ENCODE measurements at regions not wholly inside any gene's neighbourhood (a gene's known extent, or its start where the extent isn't known, plus 50 kb on each side); places are given as distances from the start of the nearest gene placed in this dataset.

DNA sequence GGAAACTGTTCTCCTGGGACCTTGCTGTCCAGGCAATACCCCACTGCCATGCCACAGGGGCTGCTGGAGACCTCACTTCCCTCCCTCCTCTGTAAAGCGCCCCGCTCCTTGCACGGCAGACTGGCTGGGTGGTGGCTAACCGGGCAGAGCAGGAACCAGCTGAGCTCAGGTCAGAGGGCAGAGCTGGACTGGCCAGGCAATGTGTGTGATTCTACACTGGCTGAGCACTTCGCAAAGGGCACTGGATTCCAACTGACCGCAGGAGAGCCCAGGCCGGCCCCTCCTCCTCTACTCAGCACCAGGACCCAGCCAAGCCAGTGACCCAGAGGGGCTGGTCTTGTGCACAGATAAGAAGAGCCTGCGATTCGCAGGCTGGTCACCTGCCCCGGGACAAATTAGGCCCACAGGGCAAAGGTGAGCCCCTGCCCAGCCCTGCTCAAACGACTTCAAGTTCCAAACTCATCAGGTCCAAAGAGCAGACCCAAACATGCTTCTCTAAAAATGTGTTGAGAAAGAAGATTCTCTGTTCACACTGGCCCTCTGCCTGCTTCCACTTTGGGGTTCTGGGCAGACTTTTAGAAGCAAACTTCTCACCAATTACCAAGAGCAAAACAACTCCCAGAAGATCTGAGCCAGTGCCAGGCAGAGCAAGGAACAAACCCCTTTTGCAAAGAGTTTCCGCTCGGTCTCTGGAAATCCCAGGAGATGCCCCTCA is 54.9 kb upstream of the DIO3 start:
- CTCF ChIA-PET (ENCODE audit: low intra/inter-chr PET ratio, low total read pairs), result no interaction called here
- BruUV-seq (replicated peaks), result no TSS peak
- Histone ChIP-seq H2AFZ (ENCODE audit: low read length) (no peak overlapping the region), H3K4me1 (ENCODE audit: insufficient read depth, low read length) (peaks cover 15% of the 10 kb centered on the region), H4K20me1 (ENCODE audit: insufficient read depth, low read length) (no peaks in the 10 kb centered on the region), H3K4me3 (replicated peaks in 1 of 3; ENCODE audit: insufficient read depth in 1 of 3, low read depth in 2 of 3, low read length in 3 of 3) (no peak overlapping the region), H3K36me3 (replicated peaks in 1 of 2; ENCODE audit: control insufficient read depth in 1 of 2, insufficient read depth in 2 of 2, low read length in 2 of 2) (no peaks in the 10 kb centered on the region), H3K27ac (ENCODE audit: extremely low read length, insufficient read depth, low read length) (no peak overlapping the region), H3K9ac (ENCODE audit: insufficient read depth, low read depth, low read length) (no peak overlapping the region), H3K4me2 (ENCODE audit: low read depth, low read length) (peak overlapping the region; percentile 33), H3K27me3 (ENCODE audit: control insufficient read depth in 1 of 2, insufficient read depth in 2 of 2, low read length in 2 of 2) (peaks cover 6 to 38% of the 10 kb centered on the region in 2 experiments; a peak in 4 of 5 replicates), H3K9me3 (ENCODE audit: low read length) (no peaks in the 10 kb centered on the region; the same call in 1 of the 2 replicates), H3K79me2 (ENCODE audit: insufficient read depth, low read length) (no peaks in the 10 kb centered on the region)
- intact Hi-C loops (cut with micrococcal nuclease; ENCODE audit: unreplicated experiment) (no loop called here), in situ Hi-C loops (cut with HindIII; ENCODE audit: extremely low pct_ligation_motif_present, low pct_unique_long_range_greater_than_20kb) (no loop called here)
- POLR2A ChIA-PET, result no interaction called here
- TF ChIP-seq SMAD9 (CRISPR knock-in tag; IDR thresholded peaks at IDR 0.05), result no peak
- no peak for TF ChIP-seq ZNF24 (IDR thresholded peaks at IDR 0.05)
- TF ChIP-seq MBD4 (IDR thresholded peaks at IDR 0.05; ENCODE audit: borderline replicate concordance, low read length), result no peak
- no peak for TF ChIP-seq ZNF543 (CRISPR knock-in tag; IDR thresholded peaks at IDR 0.05)
- TF ChIP-seq, protein P1, sequence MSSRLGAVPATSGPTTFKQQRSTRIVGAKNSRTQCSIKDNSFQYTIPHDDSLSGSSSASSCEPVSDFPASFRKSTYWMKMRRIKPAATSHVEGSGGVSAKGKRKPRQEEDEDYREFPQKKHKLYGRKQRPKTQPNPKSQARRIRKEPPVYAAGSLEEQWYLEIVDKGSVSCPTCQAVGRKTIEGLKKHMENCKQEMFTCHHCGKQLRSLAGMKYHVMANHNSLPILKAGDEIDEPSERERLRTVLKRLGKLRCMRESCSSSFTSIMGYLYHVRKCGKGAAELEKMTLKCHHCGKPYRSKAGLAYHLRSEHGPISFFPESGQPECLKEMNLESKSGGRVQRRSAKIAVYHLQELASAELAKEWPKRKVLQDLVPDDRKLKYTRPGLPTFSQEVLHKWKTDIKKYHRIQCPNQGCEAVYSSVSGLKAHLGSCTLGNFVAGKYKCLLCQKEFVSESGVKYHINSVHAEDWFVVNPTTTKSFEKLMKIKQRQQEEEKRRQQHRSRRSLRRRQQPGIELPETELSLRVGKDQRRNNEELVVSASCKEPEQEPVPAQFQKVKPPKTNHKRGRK (CRISPR knock-in tag; IDR thresholded peaks at IDR 0.05), result no peak
- no peak for TF ChIP-seq ZNF567 (CRISPR knock-in tag; IDR thresholded peaks at IDR 0.05; ENCODE audit: borderline replicate concordance)
- no peak for TF ChIP-seq ZNF446 (CRISPR knock-in tag; IDR thresholded peaks at IDR 0.05)
- TF ChIP-seq NR3C1 (CRISPR knock-in tag; IDR thresholded peaks at IDR 0.05), result no peak
- TF ChIP-seq ZFP82 (CRISPR knock-in tag; IDR thresholded peaks at IDR 0.05; ENCODE audit: borderline replicate concordance), result no peak
- TF ChIP-seq ARNT2 (CRISPR knock-in tag; IDR thresholded peaks at IDR 0.05; ENCODE audit: low read depth), result no peak
- TF ChIP-seq, protein P2, sequence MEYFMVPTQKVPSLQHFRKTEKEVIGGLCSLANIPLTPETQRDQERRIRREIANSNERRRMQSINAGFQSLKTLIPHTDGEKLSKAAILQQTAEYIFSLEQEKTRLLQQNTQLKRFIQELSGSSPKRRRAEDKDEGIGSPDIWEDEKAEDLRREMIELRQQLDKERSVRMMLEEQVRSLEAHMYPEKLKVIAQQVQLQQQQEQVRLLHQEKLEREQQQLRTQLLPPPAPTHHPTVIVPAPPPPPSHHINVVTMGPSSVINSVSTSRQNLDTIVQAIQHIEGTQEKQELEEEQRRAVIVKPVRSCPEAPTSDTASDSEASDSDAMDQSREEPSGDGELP (IDR thresholded peaks at IDR 0.05; ENCODE audit: borderline replicate concordance, low read depth), result peak; percentile 27; the same call in 1 of the 2 replicates
- no peak for TF ChIP-seq ZEB1 (IDR thresholded peaks at IDR 0.05; ENCODE audit: insufficient replicate concordance, low read depth)
- TF ChIP-seq HNF4A (CRISPR knock-in tag; IDR thresholded peaks at IDR 0.05), result 0 out of 2 replicates have a peak, but pooled peaks have one; percentile 8
- TF ChIP-seq MTA1 (CRISPR knock-in tag; IDR thresholded peaks at IDR 0.05; ENCODE audit: borderline replicate concordance), result no peak
- no peak for DNase-seq (ENCODE audit: low spot score)
- FAIRE-seq, result no peak
- ATAC-seq, result peak; percentile 40; the same call in 2 of the 3 replicates
- WGBS (ENCODE audit: low lambda C conversion rate), result no CpG with 5 or more reads among the region's 13 CpGs
